ENCODE measurements at regions not wholly inside any gene's neighbourhood (a gene's known extent, or its start where the extent isn't known, plus 50 kb on each side); places are given as distances from the start of the nearest gene placed in this dataset.

DNA sequence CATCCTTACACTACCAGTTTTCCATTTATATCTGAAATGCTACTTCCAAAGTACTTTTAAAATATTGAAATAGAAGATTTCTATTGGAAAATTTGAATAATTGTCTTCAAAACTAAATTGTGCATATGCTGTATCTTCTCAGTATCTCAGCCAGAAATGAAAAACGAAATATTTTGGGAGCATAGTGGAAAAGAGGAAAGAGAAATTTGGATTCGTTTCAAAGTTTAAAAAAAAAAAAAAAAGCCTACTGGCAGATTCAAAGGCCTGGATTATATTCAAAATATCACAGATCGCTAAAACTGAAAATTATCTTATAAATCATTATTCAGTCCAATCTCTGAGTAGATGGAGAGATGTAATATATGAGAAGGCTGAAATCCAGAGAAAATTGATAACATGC lies 440.7 kb downstream of the TAF11L14 start:
- no peak for DNase-seq (ENCODE audit: extremely low read depth in 1 of 4, low spot score in 3 of 4)
- no peak for ATAC-seq
- Histone ChIP-seq H3K79me2 (ENCODE audit: control insufficient read depth, insufficient read depth, low read length) (no peaks in the 10 kb centered on the region), H3K27ac (ENCODE audit: extremely low read depth, low read depth, low read length) (no peak overlapping the region), H3K9ac (ENCODE audit: insufficient read depth in 1 of 2, low read depth in 2 of 2, low read length in 2 of 2) (no peak overlapping the region), H3K4me1 (replicated peaks in 1 of 2; ENCODE audit: control insufficient read depth in 2 of 2, insufficient read depth in 2 of 2, low read length in 2 of 2) (no peaks in the 10 kb centered on the region), H3K4me3 (no peak overlapping the region), H4K20me1 (replicated peaks; ENCODE audit: control insufficient read depth, insufficient read depth, low read length) (no peaks in the 10 kb centered on the region), H3K9me1 (ENCODE audit: control insufficient read depth, insufficient read depth, low read length) (no peaks in the 10 kb centered on the region), H3K9me3 (replicated peaks; ENCODE audit: control insufficient read depth, insufficient read depth, low read depth, low read length) (no peaks in the 10 kb centered on the region), H3K4me2 (ENCODE audit: insufficient read depth, low read length) (no peak overlapping the region), H3K36me3 (ENCODE audit: control insufficient read depth, insufficient read depth, low read length) (no peaks in the 10 kb centered on the region), H2AFZ (ENCODE audit: low read depth, low read length) (no peak overlapping the region), H3K27me3 (ENCODE audit: control insufficient read depth in 2 of 2, insufficient read depth in 2 of 2, low read length in 2 of 2) (no peaks in the 10 kb centered on the region)
- in situ Hi-C loops (cut with MboI) (no loop called here), intact Hi-C loops (cut with micrococcal nuclease) (no loop called here)
- TF ChIP-seq ZNF551 (CRISPR knock-in tag; IDR thresholded peaks at IDR 0.05) (no peak), WHSC1 (IDR thresholded peaks at IDR 0.05; ENCODE audit: low read length) (no peak), MYC (IDR thresholded peaks at IDR 0.05; ENCODE audit: low read depth, low read length) (no peak), MYC (CRISPR knock-in tag; IDR thresholded peaks at IDR 0.05; ENCODE audit: borderline replicate concordance, low read depth) (no peak), SNIP1 (IDR thresholded peaks at IDR 0.05; ENCODE audit: low read depth) (no peak), NFIC (IDR thresholded peaks at IDR 0.05) (no peak), COPS2 (conservative IDR thresholded peaks at IDR 0.05) (no peak), SP2 (IDR thresholded peaks at IDR 0.05; ENCODE audit: extremely low read depth, low read depth, low read length, poor library complexity, severe bottlenecking) (no peak), FOXA1 (IDR thresholded peaks at IDR 0.05; ENCODE audit: borderline replicate concordance) (no peak)
- TF ChIP-seq, protein P1, sequence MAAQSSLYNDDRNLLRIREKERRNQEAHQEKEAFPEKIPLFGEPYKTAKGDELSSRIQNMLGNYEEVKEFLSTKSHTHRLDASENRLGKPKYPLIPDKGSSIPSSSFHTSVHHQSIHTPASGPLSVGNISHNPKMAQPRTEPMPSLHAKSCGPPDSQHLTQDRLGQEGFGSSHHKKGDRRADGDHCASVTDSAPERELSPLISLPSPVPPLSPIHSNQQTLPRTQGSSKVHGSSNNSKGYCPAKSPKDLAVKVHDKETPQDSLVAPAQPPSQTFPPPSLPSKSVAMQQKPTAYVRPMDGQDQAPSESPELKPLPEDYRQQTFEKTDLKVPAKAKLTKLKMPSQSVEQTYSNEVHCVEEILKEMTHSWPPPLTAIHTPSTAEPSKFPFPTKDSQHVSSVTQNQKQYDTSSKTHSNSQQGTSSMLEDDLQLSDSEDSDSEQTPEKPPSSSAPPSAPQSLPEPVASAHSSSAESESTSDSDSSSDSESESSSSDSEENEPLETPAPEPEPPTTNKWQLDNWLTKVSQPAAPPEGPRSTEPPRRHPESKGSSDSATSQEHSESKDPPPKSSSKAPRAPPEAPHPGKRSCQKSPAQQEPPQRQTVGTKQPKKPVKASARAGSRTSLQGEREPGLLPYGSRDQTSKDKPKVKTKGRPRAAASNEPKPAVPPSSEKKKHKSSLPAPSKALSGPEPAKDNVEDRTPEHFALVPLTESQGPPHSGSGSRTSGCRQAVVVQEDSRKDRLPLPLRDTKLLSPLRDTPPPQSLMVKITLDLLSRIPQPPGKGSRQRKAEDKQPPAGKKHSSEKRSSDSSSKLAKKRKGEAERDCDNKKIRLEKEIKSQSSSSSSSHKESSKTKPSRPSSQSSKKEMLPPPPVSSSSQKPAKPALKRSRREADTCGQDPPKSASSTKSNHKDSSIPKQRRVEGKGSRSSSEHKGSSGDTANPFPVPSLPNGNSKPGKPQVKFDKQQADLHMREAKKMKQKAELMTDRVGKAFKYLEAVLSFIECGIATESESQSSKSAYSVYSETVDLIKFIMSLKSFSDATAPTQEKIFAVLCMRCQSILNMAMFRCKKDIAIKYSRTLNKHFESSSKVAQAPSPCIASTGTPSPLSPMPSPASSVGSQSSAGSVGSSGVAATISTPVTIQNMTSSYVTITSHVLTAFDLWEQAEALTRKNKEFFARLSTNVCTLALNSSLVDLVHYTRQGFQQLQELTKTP (IDR thresholded peaks at IDR 0.05; ENCODE audit: low read depth in 1 of 2, partially characterized antibody in 2 of 2), result no peak
- TF ChIP-seq, protein P2, sequence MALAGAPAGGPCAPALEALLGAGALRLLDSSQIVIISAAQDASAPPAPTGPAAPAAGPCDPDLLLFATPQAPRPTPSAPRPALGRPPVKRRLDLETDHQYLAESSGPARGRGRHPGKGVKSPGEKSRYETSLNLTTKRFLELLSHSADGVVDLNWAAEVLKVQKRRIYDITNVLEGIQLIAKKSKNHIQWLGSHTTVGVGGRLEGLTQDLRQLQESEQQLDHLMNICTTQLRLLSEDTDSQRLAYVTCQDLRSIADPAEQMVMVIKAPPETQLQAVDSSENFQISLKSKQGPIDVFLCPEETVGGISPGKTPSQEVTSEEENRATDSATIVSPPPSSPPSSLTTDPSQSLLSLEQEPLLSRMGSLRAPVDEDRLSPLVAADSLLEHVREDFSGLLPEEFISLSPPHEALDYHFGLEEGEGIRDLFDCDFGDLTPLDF (CRISPR knock-in tag; IDR thresholded peaks at IDR 0.05), result no peak
- TF ChIP-seq, protein P3, sequence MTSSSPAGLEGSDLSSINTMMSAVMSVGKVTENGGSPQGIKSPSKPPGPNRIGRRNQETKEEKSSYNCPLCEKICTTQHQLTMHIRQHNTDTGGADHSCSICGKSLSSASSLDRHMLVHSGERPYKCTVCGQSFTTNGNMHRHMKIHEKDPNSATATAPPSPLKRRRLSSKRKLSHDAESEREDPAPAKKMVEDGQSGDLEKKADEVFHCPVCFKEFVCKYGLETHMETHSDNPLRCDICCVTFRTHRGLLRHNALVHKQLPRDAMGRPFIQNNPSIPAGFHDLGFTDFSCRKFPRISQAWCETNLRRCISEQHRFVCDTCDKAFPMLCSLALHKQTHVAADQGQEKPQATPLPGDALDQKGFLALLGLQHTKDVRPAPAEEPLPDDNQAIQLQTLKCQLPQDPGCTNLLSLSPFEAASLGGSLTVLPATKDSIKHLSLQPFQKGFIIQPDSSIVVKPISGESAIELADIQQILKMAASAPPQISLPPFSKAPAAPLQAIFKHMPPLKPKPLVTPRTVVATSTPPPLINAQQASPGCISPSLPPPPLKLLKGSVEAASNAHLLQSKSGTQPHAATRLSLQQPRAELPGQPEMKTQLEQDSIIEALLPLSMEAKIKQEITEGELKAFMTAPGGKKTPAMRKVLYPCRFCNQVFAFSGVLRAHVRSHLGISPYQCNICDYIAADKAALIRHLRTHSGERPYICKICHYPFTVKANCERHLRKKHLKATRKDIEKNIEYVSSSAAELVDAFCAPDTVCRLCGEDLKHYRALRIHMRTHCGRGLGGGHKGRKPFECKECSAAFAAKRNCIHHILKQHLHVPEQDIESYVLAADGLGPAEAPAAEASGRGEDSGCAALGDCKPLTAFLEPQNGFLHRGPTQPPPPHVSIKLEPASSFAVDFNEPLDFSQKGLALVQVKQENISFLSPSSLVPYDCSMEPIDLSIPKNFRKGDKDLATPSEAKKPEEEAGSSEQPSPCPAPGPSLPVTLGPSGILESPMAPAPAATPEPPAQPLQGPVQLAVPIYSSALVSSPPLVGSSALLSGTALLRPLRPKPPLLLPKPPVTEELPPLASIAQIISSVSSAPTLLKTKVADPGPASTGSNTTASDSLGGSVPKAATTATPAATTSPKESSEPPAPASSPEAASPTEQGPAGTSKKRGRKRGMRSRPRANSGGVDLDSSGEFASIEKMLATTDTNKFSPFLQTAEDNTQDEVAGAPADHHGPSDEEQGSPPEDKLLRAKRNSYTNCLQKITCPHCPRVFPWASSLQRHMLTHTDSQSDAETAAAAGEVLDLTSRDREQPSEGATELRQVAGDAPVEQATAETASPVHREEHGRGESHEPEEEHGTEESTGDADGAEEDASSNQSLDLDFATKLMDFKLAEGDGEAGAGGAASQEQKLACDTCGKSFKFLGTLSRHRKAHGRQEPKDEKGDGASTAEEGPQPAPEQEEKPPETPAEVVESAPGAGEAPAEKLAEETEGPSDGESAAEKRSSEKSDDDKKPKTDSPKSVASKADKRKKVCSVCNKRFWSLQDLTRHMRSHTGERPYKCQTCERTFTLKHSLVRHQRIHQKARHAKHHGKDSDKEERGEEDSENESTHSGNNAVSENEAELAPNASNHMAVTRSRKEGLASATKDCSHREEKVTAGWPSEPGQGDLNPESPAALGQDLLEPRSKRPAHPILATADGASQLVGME (CRISPR knock-in tag; IDR thresholded peaks at IDR 0.05), result no peak
- ChIA-PET CTCF (ENCODE audit: low intra/inter-chr PET ratio) (no interaction called here), POLR2A (no interaction called here)
- BruUV-seq (replicated peaks), result no TSS peak
- WGBS (ENCODE audit: insufficient coverage, low coverage, missing lambda C conversion rate), result 5% methylated on average over 3 of the region's 3 CpGs
- no peak for FAIRE-seq
